Calu3 (cell line): ENCODE measurements at regions not wholly inside any gene's neighbourhood (a gene's known extent, or its start where the extent isn't known, plus 50 kb on each side); places are given as distances from the start of the nearest gene placed in this dataset.

Experiments used
- BruUV-seq: library from RNA; stranded (reverse); fragments of 400-500 nt; replicated peaks from 2 replicates; lab custom pipeline; 2021; lab: Mats Ljungman, UMichigan
- CTCF ChIA-PET: fragments of 300-600 bp; sonication (Branson Sonifier 250); formaldehyde crosslinking; loops from one replicate; lab custom pipeline; 2022; ENCODE audit warnings: antibody characterized with exemption; lab: Charles Lee
- DNase-seq: peaks from one replicate; pipeline ENCODE4 v3.0.0; 2022
- H3K27ac Mint-ChIP-seq: one replicate; pipeline ENCODE4 v1.8.0; 2022; ENCODE audit warnings: mixed read lengths; ENCODE audit not compliant: unreplicated experiment
- H3K27me3 Mint-ChIP-seq: one replicate; pipeline ENCODE4 v1.8.0; 2022; ENCODE audit warnings: mixed read lengths; ENCODE audit not compliant: unreplicated experiment
- H3K36me3 Mint-ChIP-seq: one replicate; pipeline ENCODE4 v1.8.0; 2022; ENCODE audit warnings: mild to moderate bottlenecking, moderate library complexity, mixed read lengths; ENCODE audit not compliant: insufficient read depth, unreplicated experiment
- H3K4me1 Mint-ChIP-seq: one replicate; pipeline ENCODE4 v1.8.0; 2022; ENCODE audit warnings: mild to moderate bottlenecking, low read depth, mixed read lengths; ENCODE audit not compliant: unreplicated experiment
- H3K4me3 Mint-ChIP-seq: one replicate; pipeline ENCODE4 v1.8.0; 2022; ENCODE audit warnings: mild to moderate bottlenecking, low read depth, moderate library complexity, mixed read lengths; ENCODE audit not compliant: unreplicated experiment
- H3K9me3 Mint-ChIP-seq: one replicate; pipeline ENCODE4 v1.8.0; 2022; ENCODE audit warnings: low read depth, mixed read lengths; ENCODE audit not compliant: unreplicated experiment
- intact Hi-C: fragments of 100-400 bp; cut with micrococcal nuclease; formaldehyde crosslinking; loops from one replicate; pipeline ENCODE4 v1.10.0; 2022; ENCODE audit not compliant: unreplicated experiment
- TF ChIP-seq, protein P1 (sequence below): fragments of 200-600 bp; IDR thresholded peaks from one replicate; pipeline ENCODE4 v1.8.0; 2022; ENCODE audit warnings: antibody characterized with exemption; ENCODE audit not compliant: unreplicated experiment

DNA sequence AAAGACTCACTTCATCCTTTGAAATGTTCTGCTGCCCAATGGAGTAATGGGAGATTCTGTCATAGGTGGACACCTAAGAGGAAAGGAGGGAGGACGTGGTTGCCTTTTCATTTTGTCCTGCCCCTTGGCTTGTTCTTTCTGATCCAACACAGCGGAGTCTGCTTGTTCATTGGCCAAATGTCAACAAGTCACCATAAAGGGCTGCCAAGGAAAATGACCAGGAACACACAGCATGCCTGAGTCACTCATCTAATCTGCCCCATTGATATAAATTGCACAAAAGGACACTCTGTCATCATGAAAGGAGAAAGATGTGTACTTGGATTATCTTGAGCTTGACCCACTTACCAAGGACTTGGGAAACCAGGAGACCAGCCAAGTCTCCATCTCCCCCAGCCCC lies 422.9 kb downstream of the SETD4 start:
- Mint-ChIP-seq H3K27me3 (no peaks in the 10 kb centered on the region), H3K4me3 (no peak overlapping the region), H3K9me3 (no peaks in the 10 kb centered on the region), H3K27ac (no peak overlapping the region), H3K4me1 (peaks cover 19% of the 10 kb centered on the region), H3K36me3 (no peaks in the 10 kb centered on the region)
- no TSS peak for BruUV-seq
- TF ChIP-seq, protein P1, sequence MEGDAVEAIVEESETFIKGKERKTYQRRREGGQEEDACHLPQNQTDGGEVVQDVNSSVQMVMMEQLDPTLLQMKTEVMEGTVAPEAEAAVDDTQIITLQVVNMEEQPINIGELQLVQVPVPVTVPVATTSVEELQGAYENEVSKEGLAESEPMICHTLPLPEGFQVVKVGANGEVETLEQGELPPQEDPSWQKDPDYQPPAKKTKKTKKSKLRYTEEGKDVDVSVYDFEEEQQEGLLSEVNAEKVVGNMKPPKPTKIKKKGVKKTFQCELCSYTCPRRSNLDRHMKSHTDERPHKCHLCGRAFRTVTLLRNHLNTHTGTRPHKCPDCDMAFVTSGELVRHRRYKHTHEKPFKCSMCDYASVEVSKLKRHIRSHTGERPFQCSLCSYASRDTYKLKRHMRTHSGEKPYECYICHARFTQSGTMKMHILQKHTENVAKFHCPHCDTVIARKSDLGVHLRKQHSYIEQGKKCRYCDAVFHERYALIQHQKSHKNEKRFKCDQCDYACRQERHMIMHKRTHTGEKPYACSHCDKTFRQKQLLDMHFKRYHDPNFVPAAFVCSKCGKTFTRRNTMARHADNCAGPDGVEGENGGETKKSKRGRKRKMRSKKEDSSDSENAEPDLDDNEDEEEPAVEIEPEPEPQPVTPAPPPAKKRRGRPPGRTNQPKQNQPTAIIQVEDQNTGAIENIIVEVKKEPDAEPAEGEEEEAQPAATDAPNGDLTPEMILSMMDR, result no peak
- no peak for DNase-seq
- CTCF ChIA-PET, result no interaction called here
- intact Hi-C loops, result no loop called here

DNA sequence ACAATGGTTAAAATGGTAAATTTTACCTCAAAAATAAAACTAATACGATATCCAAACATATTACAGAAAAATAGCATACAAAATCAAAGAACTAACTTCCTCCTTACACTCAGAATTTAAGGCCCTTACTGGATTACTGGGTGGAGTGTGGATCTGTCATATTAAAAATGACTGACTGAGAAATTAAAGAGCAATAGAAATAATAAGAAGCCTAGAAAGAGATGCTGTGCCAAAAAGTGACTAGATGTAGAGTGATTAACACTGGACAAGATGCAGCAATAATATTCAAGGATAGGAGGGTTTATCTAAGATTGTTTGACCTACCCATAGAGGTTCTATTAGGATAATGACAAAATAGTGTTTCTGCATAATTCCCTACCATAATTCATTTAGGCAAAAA lies 424.3 kb downstream of the SETD4 start:
- DNase-seq, result no peak
- CTCF ChIA-PET, result no interaction called here
- Mint-ChIP-seq H3K27ac (no peak overlapping the region), H3K27me3 (no peaks in the 10 kb centered on the region), H3K4me1 (peaks cover 19% of the 10 kb centered on the region), H3K36me3 (no peaks in the 10 kb centered on the region), H3K9me3 (no peaks in the 10 kb centered on the region), H3K4me3 (no peak overlapping the region)
- TF ChIP-seq, protein P1, result no peak
- no TSS peak for BruUV-seq
- intact Hi-C loops, result no loop called here

DNA sequence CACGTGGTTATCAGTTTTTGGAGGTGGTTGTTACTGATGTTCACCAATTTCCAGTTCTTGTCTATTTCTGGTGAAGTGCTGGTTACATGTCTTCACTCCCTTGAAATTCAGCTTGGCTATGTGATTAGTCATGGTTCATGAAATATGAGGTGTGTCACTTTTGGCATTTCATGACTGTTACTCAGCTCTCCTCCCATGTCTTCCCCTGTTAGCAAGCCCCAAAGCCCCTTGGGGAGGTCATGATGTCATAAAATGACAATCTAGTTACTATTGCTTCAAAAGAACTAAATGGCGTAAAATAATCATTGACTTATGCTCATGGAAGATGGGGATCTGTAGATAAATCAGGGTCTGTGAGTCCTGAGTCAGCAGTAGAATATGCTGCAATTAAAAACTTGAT lies 425.1 kb downstream of the SETD4 start:
- peaks cover 19% of the 10 kb centered on the region for H3K4me1 Mint-ChIP-seq
- intact Hi-C loops, result no loop called here

DNA sequence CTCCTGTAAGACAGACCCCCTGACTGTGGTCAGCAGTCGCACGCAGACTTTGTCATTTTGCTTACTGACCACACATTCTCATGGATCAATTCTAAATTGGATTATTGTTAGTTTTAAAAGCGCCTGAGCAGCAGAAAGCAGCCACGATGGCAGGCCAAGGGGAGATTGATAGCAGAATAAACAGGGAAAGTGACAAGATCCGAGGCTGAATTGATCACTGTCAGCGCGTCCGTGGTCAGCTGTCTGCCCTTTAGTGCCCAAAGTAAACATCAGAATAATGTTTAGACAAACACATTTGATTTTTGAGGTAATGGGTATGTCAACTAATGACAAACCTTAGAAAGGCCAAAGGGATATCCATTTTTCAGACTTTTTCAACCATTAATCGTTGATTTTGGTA lies 426.8 kb downstream of the SETD4 start:
- Mint-ChIP-seq H3K36me3 (no peaks in the 10 kb centered on the region), H3K4me3 (no peak overlapping the region), H3K9me3 (no peaks in the 10 kb centered on the region), H3K4me1 (peaks cover 19% of the 10 kb centered on the region), H3K27me3 (no peaks in the 10 kb centered on the region), H3K27ac (no peak overlapping the region)
- intact Hi-C loops, result no loop called here
- BruUV-seq, result no TSS peak
- CTCF ChIA-PET, result no interaction called here
- TF ChIP-seq, protein P1, result no peak
- DNase-seq, result no peak

More for the DNA sequence above, 425.1 kb downstream of the SETD4 start:
- H3K27me3 Mint-ChIP-seq, result no peaks in the 10 kb centered on the region
- no TSS peak for BruUV-seq
- no peaks in the 10 kb centered on the region for H3K36me3 Mint-ChIP-seq
- no peak overlapping the region for H3K27ac Mint-ChIP-seq
- no peak overlapping the region for H3K4me3 Mint-ChIP-seq
- CTCF ChIA-PET, result interaction anchor here (0.9 kb wide), 1 partner anchor 234 kb away, joined by 3 read pairs; no protein-coding TSS in a partner anchor
- TF ChIP-seq, protein P1, result no peak
- no peak for DNase-seq
- no peaks in the 10 kb centered on the region for H3K9me3 Mint-ChIP-seq
